Transverse colon (tissue), 4 donors: ENCODE measurements at regions not wholly inside any gene's neighbourhood (a gene's known extent, or its start where the extent isn't known, plus 50 kb on each side); places are given as distances from the start of the nearest gene placed in this dataset.
"Not testable (repeated sequence)": the region's sequence is repeated elsewhere in the genome, so short reads cannot be mapped to it uniquely, and the experiment has no call there.

Experiments
- DNase-seq: peaks from one replicate; pipeline ENCODE4 v3.0.0-alpha.2; 2019
- H3K27ac ChIP-seq, 4 donors: fragments of 200-600 bp; sonication (generic); 2 replicates each; pipeline ENCODE4 v1.5.1; 2016 to 2018; ENCODE audit warnings: inconsistent platforms in 4 of 4
- H3K27me3 ChIP-seq: fragments of 200-600 bp; sonication (generic); 2 replicates; pipeline ENCODE4 v1.5.1; 2017; ENCODE audit warnings: inconsistent platforms
- H3K36me3 ChIP-seq, 4 donors: fragments of 200-600 bp; sonication (generic); 2 replicates each; pipeline ENCODE4 v1.5.1; 2017 to 2019; ENCODE audit warnings: inconsistent platforms in 4 of 4
- H3K4me1 ChIP-seq, 4 donors: fragments of 200-600 bp; sonication (generic); 2 replicates each; pipeline ENCODE4 v1.5.1; 2017 to 2020; ENCODE audit warnings: inconsistent platforms in 4 of 4
- H3K4me3 ChIP-seq, 4 donors: fragments of 200-600 bp; sonication (generic); 1 replicate in 1 of 4; 2 replicates in 3 of 4; pipeline versions ENCODE4 v1.5.1 to v1.6.1; 2017 to 2019; ENCODE audit warnings: inconsistent platforms in 4 of 4
- H3K9me3 ChIP-seq, 2 donors: fragments of 200-600 bp; sonication (generic); 2 replicates each; pipeline ENCODE4 v1.5.1; 2017 to 2019; ENCODE audit warnings: inconsistent platforms in 2 of 2
- EP300 ChIP-seq: sonication (generic); formaldehyde crosslinking; IDR thresholded peaks from one replicate; pipeline ENCODE4 v1.6.1; 2017; ENCODE audit warnings: antibody characterized with exemption, low read depth
- POLR2A ChIP-seq: fragments of 450-650 bp; IDR thresholded peaks from one replicate; pipeline ENCODE4 v1.6.1; 2016; ENCODE audit warnings: antibody characterized with exemption, mild to moderate bottlenecking, moderate library complexity
- POLR2AphosphoS5 ChIP-seq, 3 donors: sonication (generic); formaldehyde crosslinking; IDR thresholded peaks; one replicate each; pipeline ENCODE4 v1.6.1; 2016; ENCODE audit warnings: antibody characterized with exemption in 3 of 3
- WGBS, 2 donors: methylation state at CpG; one replicate each; pipeline ENCODE4 v1.1.5; 2018; ENCODE audit warnings: low coverage in 1 of 2; 5-methylcytosine and 5-hydroxymethylcytosine counted together
- in situ Hi-C, 4 donors: fragments of 200-750 bp; cut with MboI; loops; one replicate each; pipeline versions ENCODE4 v1.15.0 to v1.15.1; 2017; ENCODE audit warnings: low sequenced_read_pairs in 3 of 4, low pct_ligation_motif_present in 1 of 4, low pct_unique_long_range_greater_than_20kb in 1 of 4
- intact Hi-C: fragments of 100-400 bp; cut with DNase I; formaldehyde crosslinking; loops from one replicate; pipeline ENCODE4 v1.15.1; 2023; ENCODE audit warnings: low total_unique reads
- small RNA-seq, 4 donors: library from RNA; depleted of rRNA; stranded (forward); fragments of <200 nt; gene quantifications; one replicate each; pipeline ENCODE3, GENCODE V24; 2016
- TF ChIP-seq, protein P1 (sequence below), 5 experiments: fragments of 200-600 bp in 3 of 5; fragments of 450-650 bp in 2 of 5; sonication (generic) in 3 of 5; IDR thresholded peaks; 1 replicate in 2 of 5; 2 replicates in 3 of 5; pipeline ENCODE4 v1.5.1; 2016 to 2017; ENCODE audit warnings: antibody characterized with exemption in 5 of 5, inconsistent platforms in 3 of 5, mild to moderate bottlenecking in 2 of 5, moderate library complexity in 1 of 5

DNA sequence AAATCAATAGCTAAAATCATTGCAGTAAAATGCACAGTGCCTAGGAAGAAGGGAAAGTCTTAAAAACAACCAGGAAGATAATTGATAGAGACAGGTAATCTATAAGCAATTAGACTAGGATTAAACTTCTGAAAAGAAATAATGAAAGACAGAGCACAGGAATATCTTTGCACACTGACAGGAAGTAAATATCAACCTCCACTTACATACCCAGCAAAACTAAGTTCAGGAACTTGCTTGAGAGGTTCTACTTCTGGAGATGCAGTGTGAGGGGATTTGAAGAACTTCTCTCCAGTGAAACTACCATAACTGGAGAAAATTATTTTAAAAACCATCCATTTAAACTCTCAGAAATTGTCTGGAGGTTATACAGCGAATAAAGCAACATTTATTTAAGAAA lies 104.1 kb downstream of the EHF start:
- no peaks in the 10 kb centered on the region for H3K36me3 ChIP-seq
- no peak overlapping the region for H3K4me3 ChIP-seq
- peaks cover 0 to 3% (median 0%) of the 10 kb centered on the region in 4 donors for H3K4me1 ChIP-seq
- TF ChIP-seq EP300 (no peak), POLR2A (no peak), POLR2AphosphoS5 (IDR thresholded peaks at IDR 0.05) (no peak)
- TF ChIP-seq, protein P1, sequence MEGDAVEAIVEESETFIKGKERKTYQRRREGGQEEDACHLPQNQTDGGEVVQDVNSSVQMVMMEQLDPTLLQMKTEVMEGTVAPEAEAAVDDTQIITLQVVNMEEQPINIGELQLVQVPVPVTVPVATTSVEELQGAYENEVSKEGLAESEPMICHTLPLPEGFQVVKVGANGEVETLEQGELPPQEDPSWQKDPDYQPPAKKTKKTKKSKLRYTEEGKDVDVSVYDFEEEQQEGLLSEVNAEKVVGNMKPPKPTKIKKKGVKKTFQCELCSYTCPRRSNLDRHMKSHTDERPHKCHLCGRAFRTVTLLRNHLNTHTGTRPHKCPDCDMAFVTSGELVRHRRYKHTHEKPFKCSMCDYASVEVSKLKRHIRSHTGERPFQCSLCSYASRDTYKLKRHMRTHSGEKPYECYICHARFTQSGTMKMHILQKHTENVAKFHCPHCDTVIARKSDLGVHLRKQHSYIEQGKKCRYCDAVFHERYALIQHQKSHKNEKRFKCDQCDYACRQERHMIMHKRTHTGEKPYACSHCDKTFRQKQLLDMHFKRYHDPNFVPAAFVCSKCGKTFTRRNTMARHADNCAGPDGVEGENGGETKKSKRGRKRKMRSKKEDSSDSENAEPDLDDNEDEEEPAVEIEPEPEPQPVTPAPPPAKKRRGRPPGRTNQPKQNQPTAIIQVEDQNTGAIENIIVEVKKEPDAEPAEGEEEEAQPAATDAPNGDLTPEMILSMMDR (IDR thresholded peaks at IDR 0.05), result no peak
- H3K27ac ChIP-seq, result no peak overlapping the region
- H3K27me3 ChIP-seq, result no peaks in the 10 kb centered on the region
- no peak for DNase-seq
- intact Hi-C loops (no loop called here), in situ Hi-C loops (no loop called here)
- peaks cover 0 to 4% of the 10 kb centered on the region in 2 donors for H3K9me3 ChIP-seq
- 63 to 77% methylated on average over 1 of the region's 1 CpG for WGBS, 2 donors

DNA sequence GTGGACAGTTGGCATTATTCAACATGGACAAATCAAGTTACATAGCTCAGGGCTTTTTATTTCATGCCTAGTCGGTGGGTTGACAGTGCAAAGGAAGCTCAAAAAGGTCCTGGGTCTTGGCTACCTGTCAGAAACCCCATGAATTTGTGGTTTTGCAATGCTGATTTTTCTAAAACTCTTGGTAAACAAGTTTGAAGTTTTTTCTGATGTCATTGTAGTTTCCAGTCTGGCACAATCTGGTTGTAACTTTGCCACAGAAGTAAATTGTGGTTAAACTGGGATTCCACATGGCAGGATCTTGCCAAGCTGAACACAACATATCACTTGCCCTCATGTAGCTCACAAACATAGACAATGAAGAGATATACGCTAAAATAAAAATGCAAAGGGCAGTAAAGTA lies 100.8 kb downstream of the EHF start:
- H3K27ac ChIP-seq, result no peak overlapping the region
- DNase-seq, result no peak
- intact Hi-C loops, result no loop called here
- H3K4me3 ChIP-seq, result no peak overlapping the region
- TF ChIP-seq POLR2AphosphoS5 (IDR thresholded peaks at IDR 0.05) (no peak), EP300 (no peak), POLR2A (no peak)
- TF ChIP-seq, protein P1 (IDR thresholded peaks at IDR 0.05), result no peak
- no peaks in the 10 kb centered on the region for H3K27me3 ChIP-seq
- peaks cover 0 to 2% (median 0%) of the 10 kb centered on the region in 4 donors for H3K4me1 ChIP-seq
- WGBS, 2 donors, result 64 to 71% methylated on average over 2 of the region's 2 CpGs
- H3K36me3 ChIP-seq, result no peaks in the 10 kb centered on the region
- H3K9me3 ChIP-seq, result peaks cover 0 to 4% of the 10 kb centered on the region in 2 donors
- in situ Hi-C loops, result no loop called here

DNA sequence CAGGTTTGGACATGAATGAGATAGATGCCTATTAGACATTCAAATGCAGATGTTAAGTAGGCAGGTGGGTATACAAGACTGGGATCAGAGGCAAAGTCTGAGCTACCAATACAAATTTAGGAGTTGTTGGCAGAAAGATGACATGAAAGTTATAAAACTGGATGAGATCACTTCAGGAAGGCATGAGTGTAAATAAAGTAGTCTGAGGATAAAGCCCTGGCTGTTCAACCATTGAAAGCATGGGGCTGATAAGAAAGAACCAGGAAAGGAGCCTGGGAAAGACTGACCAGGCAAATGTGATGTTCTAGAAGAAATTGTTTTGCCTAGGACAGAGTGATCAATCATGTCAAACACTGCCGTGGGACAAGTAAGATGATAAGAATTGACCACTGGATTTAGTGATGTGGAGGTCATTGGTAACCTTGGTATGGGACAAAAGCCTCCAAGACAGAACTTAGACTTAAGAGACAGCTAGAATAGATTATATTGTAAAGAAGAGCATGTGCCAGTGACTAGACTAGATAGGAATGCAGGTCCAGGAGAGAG lies 98.5 kb downstream of the EHF start:
- no peak for DNase-seq

DNA sequence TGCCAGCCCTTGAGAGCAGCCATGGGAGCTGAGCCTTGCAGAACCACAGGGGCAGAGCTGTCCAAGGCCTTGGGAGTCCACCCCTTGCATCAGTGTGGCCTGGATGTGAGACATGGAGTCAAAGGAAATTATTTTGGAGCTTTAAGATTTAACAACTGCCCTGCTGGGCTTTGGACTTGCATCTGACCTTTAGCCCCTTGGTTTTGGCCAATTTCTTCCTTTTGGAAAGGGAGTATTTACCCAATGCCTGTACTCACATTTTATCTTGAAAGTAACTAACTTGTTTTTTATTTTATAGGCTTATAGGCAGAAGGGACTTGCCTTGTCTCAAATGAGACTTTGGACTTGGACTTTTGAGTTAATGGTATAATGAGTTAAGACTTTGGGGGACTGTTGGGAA lies 92.7 kb downstream of the EHF start:
- intact Hi-C loops, result not testable (repeated sequence)

More for the DNA sequence above, 98.5 kb downstream of the EHF start:
- 29 to 50% methylated on average over 1 of the region's 1 CpG for WGBS, 2 donors
- Histone ChIP-seq H3K27ac (no peak overlapping the region), H3K9me3 (no peaks in the 10 kb centered on the region), H3K36me3 (no peaks in the 10 kb centered on the region), H3K4me3 (no peak overlapping the region), H3K27me3 (no peaks in the 10 kb centered on the region), H3K4me1 (peaks cover 0 to 2% (median 0%) of the 10 kb centered on the region in 4 donors)
- TF ChIP-seq, protein P1 (IDR thresholded peaks at IDR 0.05), result no peak
- TF ChIP-seq POLR2A (no peak), EP300 (no peak), POLR2AphosphoS5 (IDR thresholded peaks at IDR 0.05) (no peak)
- intact Hi-C loops, result no loop called here
- in situ Hi-C loops, result no loop called here

More for the DNA sequence above, 92.7 kb downstream of the EHF start:
- H3K27me3 ChIP-seq, H3K27ac ChIP-seq, H3K4me1 ChIP-seq, in situ Hi-C loops, H3K4me3 ChIP-seq, H3K36me3 ChIP-seq, DNase-seq: not testable (repeated sequence)
- H3K9me3 ChIP-seq, result peaks cover 19 to 23% of the 10 kb centered on the region in 2 donors

Small RNA genes in the stretch of these regions (small RNA-seq; reads per million reads assigned to genes)
- gene AL359999.1, result 0 to 0.24 (median 0) reads per million in 4 donors
